ENCODE measurements at regions not wholly inside any gene's neighbourhood (a gene's known extent, or its start where the extent isn't known, plus 50 kb on each side); places are given as distances from the start of the nearest gene placed in this dataset.

- no peak for FAIRE-seq
- no peak for DNase-seq (ENCODE audit: insufficient read length, low spot score)
These were observed 104.1 kb downstream of the CNTN3 start for GRCh38 chr3:74510261-74510818.

DNA sequence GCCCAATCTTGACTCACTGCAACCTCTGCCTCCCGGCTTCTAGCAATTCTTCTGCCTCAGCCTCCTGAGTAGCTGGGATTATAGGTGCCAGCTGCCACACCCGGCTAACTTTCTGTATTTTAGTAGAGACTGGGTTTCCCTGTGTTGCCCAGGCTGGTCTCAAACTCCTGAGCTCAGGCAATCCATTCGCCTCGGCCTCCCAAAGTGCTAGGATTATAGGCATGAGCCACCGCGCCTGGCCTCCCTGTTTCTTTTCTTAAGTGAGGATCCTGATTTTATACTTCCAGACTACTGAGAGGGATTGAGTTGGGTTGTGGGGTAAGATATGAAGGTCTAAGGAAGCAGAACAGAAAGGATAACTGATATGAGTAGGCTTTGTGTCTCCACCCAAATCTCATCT is 106.8 kb downstream of the CNTN3 start:
- DNase-seq (ENCODE audit: insufficient read length, low spot score) (no peak), FAIRE-seq (no peak)

- FAIRE-seq (no peak), DNase-seq (ENCODE audit: insufficient read length, low spot score) (no peak)
These were observed 108.2 kb downstream of the CNTN3 start for GRCh38 chr3:74506246-74506645.

- DNase-seq (ENCODE audit: insufficient read length, low spot score): no peak
- no peak for FAIRE-seq
These were observed 113.5 kb downstream of the CNTN3 start for GRCh38 chr3:74501007-74501406.

GRCh38 chr3:74500257-74500656 is 114.2 kb downstream of the CNTN3 start:
- DNase-seq (ENCODE audit: insufficient read length, low spot score) (no peak), FAIRE-seq (no peak)

GRCh38 chr3:74491874-74492273 is 122.6 kb downstream of the CNTN3 start:
- FAIRE-seq (no peak), DNase-seq (ENCODE audit: insufficient read length, low spot score) (no peak)

DNA sequence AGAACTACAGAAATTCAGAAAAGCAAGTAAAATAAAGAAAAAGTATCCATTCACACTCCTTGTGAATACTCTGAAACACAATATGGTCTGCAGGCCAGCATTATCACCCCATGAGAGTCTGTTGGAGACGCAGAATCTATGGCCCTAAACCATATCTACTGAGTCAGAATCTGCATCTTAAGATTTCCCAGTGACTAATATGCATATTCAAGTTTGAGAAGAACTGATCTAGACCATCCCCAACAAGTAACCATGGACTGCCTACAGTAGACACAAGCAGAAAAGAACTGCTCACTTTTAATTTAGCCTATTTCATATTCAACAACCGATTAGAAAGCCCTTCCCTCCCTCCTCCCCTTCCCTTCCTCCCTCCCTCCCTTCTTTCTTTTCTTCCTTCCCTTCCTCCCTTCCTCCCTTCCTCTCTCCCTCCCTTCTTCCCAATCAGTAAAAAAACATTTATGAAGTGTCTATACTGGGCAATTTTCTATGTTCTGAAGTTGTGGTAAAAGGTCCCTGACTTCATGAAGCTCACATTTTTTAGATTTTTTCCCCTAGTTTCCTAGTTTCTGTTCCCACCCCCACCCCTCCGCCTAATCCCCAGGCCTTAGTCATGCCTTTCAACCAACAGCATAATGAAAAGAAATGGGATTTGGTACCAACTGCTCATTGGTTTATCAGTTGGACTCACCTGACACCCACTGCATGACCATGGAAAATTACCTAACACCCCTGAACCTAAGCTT is 125.2 kb downstream of the CNTN3 start:
- DNase-seq (ENCODE audit: insufficient read length, low spot score) (no peak), FAIRE-seq (no peak)

DNA sequence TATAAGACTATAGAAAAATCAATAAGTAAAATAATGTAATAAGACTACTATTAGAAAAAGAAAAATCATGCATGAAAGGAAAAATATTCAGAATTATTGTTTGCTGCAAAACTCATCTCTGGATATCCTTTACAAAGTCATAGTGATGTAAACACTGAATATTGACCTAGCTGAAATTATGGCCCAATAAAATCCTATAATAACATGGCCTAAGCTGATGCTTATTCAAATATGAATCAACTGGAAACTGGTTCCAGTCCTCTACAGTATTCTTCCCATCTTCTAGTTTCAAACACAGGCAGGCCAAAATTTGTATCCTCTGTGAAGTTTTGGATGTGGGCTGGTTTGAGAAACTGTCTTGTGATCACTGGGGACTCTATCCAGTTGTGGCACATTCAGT is 134.5 kb downstream of the CNTN3 start:
- DNase-seq (ENCODE audit: insufficient read length, low spot score): no peak
- no peak for FAIRE-seq

GRCh38 chr3:74470313-74470712 is 144.1 kb downstream of the CNTN3 start:
- DNase-seq (ENCODE audit: insufficient read length, low spot score) (no peak), FAIRE-seq (no peak)

DNA sequence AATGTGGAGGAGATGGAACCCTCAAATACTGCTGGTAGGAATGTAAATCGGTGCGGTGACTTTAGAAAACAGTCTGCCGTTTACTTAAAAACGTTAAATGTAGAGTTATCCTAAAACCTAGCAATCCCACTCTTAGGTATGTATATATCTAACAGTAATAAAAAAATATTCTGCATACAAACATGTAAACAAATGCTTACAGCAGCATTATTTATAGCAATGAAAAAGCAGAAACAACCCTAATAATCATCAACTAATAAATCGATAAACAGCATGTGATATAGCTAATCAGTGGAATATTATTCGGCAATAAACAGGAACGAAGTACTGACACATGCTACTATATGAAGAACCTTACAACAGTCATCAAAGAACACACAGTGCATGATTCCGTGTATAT is 144.7 kb downstream of the CNTN3 start:
- FAIRE-seq (no peak), DNase-seq (ENCODE audit: insufficient read length, low spot score) (no peak)

GRCh38 chr3:74469151-74469550 is 145.3 kb downstream of the CNTN3 start:
- no peak for FAIRE-seq
- DNase-seq (ENCODE audit: insufficient read length, low spot score): no peak

GRCh38 chr3:74465715-74466410 is 148.6 kb downstream of the CNTN3 start:
- DNase-seq (ENCODE audit: insufficient read length, low spot score): no peak
- no peak for FAIRE-seq

GRCh38 chr3:74463515-74463914 is 150.9 kb downstream of the CNTN3 start:
- FAIRE-seq (no peak), DNase-seq (ENCODE audit: insufficient read length, low spot score) (no peak)

- DNase-seq (ENCODE audit: insufficient read length, low spot score) (no peak), FAIRE-seq (no peak)
These were observed 158.3 kb downstream of the CNTN3 start for GRCh38 chr3:74456166-74456565.

DNA sequence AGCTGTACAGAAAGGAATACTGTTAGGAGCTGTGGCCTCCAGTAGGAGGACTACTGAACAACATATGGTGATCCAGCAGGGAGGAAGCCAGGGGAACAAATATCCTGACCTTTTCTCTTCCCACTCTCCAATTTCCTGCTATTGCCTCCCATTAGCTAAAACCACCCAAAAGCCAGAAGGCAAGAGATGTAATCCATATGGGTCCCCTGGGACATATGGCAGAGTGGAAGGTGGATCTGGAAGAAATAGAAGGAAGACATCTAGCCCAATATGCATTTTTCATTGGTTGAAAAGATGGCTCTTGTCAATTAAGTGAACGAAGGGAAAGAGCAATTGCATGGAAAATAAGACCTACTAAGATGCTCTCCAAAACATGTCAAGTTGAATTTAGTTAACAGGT is 167.2 kb downstream of the CNTN3 start:
- FAIRE-seq (no peak), DNase-seq (ENCODE audit: insufficient read length, low spot score) (no peak)

GRCh38 chr3:74445541-74445940 is 168.9 kb downstream of the CNTN3 start:
- no peak for FAIRE-seq
- DNase-seq (ENCODE audit: insufficient read length, low spot score): no peak

DNA sequence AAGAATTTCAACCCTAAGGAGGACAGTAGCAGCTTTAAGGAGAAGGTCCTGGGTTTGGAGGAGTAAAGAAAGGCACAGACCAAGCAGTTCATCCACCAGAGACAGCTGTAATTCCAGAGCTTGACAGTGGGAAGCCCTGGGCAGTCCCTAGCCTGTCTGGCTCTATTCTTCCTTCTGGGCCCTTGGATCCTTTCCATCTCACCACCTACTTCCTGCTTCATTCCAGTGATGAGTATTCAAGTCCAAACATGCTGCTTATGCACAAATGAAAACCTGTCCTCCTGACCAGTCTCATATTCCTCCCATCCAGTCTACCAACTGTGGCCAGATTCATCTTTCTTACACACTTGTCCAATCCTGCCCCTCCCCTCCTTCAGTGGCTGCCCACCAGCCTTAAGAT is 171.4 kb downstream of the CNTN3 start:
- FAIRE-seq: no peak
- no peak for DNase-seq (ENCODE audit: insufficient read length, low spot score)

GRCh38 chr3:74442683-74443082 is 171.8 kb downstream of the CNTN3 start:
- no peak for DNase-seq (ENCODE audit: insufficient read length, low spot score)
- FAIRE-seq: no peak

DNA sequence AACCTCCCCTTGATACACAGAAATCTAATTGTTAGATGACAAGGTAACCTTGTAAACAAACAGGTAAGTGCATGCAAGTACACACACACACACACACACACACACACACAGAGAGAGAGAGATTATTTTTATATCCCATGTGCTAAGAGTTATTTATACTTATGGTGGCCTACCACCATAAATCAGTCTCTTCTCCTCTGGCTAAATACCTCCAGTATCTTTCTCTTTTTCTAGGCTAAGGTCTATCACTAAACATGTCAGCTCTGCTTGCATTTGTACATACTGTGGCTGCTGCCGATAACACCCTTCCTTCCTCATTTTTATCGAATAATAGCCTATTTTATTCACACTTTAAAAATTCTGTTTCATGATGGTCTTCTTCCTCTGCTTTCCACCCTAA is 172.4 kb downstream of the CNTN3 start:
- no peak for DNase-seq (ENCODE audit: insufficient read length, low spot score)
- FAIRE-seq: no peak

GRCh38 chr3:74436184-74436583 is 178.3 kb downstream of the CNTN3 start:
- FAIRE-seq (no peak), DNase-seq (ENCODE audit: insufficient read length, low spot score) (no peak)

DNA sequence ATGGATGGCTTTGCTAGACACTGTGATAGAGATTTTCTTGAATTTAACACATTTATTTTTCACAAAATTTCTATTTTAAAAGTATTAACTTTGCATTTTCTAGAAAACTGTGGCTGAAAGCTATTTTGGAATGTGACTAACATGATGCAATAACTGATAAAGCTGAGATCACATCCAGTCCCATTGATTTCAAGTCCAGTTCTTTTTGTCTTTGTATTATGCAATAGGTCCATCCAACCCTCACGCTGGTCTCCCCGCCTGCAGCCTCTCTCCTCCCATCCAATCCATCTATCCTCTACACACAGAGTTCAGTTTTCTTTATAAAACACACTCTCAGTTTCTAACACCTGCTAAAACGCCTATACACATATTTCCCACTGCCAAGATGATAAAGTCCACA is 178.8 kb downstream of the CNTN3 start:
- FAIRE-seq (no peak), DNase-seq (ENCODE audit: insufficient read length, low spot score) (no peak)

- DNase-seq (ENCODE audit: insufficient read length, low spot score): no peak
- FAIRE-seq: no peak
These were observed 180.1 kb downstream of the CNTN3 start for GRCh38 chr3:74434406-74434805.
